ENCODE measurements at regions not wholly inside any gene's neighbourhood (a gene's known extent, or its start where the extent isn't known, plus 50 kb on each side); places are given as distances from the start of the nearest gene placed in this dataset.

DNA sequence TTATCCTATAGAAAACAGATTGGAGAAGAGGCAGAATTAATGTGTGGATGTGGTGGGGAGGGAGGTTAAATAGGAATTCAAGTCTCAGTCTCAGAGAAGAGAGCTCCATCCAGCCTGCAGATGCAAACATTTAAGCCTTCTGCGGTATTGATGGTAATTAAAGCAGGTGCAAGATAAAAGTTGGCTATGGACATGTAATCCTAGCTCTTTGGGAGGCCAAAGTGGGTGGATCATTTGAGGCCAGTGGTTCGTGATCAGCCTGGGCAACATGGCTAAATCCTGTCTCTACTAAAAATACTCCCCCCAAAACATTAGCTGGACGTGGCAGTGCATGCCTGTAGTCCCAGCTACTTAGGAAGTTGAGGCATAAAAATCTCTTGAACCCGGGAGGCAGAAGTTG, 332.7 kb downstream of the PABPC4L start:
- Histone ChIP-seq H2AFZ (ENCODE audit: low read depth) (no peak overlapping the region), H4K20me1 (ENCODE audit: insufficient read depth) (no peaks in the 10 kb centered on the region), H3K4me1 (ENCODE audit: control insufficient read depth in 1 of 2, insufficient read depth in 2 of 2, low read depth in 1 of 2, low read length in 1 of 2) (no peaks in the 10 kb centered on the region), H3K4me2 (no peak overlapping the region), H3K9ac (no peak overlapping the region), H3K27me3 (ENCODE audit: insufficient read depth) (no peaks in the 10 kb centered on the region), H3K27ac (ENCODE audit: low read depth in 2 of 2, low read length in 1 of 2) (no peak overlapping the region), H3F3A (replicated peaks; ENCODE audit: insufficient read depth) (peaks cover 5% of the 10 kb centered on the region), H3K4me3 (ENCODE audit: low read depth in 2 of 2, low read length in 1 of 2) (no peak overlapping the region), H3K36me3 (replicated peaks in 1 of 2; ENCODE audit: control insufficient read depth in 1 of 2, insufficient read depth in 2 of 2, low read length in 1 of 2) (no peaks in the 10 kb centered on the region), H3K9me2 (no peaks in the 10 kb centered on the region), H3K9me3 (no peaks in the 10 kb centered on the region), H3K79me2 (ENCODE audit: insufficient read depth) (no peaks in the 10 kb centered on the region)
- POLR2A ChIA-PET, result no interaction called here
- no peak for DNase-seq
- CTCF ChIA-PET, result no interaction called here
- WGBS (ENCODE audit: low lambda C conversion rate), result 0% methylated on average over 4 of the region's 4 CpGs
- no peak for TF ChIP-seq ELF1 (IDR thresholded peaks at IDR 0.05)
- no peak for TF ChIP-seq FOXM1 (IDR thresholded peaks at IDR 0.05; ENCODE audit: low read depth)
- no peak for TF ChIP-seq NFIC (IDR thresholded peaks at IDR 0.05; ENCODE audit: borderline replicate concordance)
- TF ChIP-seq MEF2A (IDR thresholded peaks at IDR 0.05; ENCODE audit: borderline replicate concordance, low read depth), result no peak
- no peak for TF ChIP-seq FOXJ3 (CRISPR knock-in tag; IDR thresholded peaks at IDR 0.05)
- TF ChIP-seq RXRA (IDR thresholded peaks at IDR 0.05; ENCODE audit: borderline replicate concordance, low read depth), result no peak
- no peak for TF ChIP-seq POLR2AphosphoS5 (IDR thresholded peaks at IDR 0.05; ENCODE audit: low read depth, low read length)
- TF ChIP-seq, protein P1, sequence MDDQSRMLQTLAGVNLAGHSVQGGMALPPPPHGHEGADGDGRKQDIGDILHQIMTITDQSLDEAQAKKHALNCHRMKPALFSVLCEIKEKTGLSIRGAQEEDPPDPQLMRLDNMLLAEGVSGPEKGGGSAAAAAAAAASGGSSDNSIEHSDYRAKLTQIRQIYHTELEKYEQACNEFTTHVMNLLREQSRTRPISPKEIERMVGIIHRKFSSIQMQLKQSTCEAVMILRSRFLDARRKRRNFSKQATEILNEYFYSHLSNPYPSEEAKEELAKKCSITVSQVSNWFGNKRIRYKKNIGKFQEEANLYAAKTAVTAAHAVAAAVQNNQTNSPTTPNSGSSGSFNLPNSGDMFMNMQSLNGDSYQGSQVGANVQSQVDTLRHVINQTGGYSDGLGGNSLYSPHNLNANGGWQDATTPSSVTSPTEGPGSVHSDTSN (IDR thresholded peaks at IDR 0.05), result no peak
- no peak for TF ChIP-seq SIN3A (IDR thresholded peaks at IDR 0.05; ENCODE audit: borderline replicate concordance, low read depth, low read length)
- no peak for TF ChIP-seq NRF1 (IDR thresholded peaks at IDR 0.05; ENCODE audit: low read depth, low read length)
- no peak for TF ChIP-seq RFX5 (IDR thresholded peaks at IDR 0.05; ENCODE audit: low read length)
- TF ChIP-seq FOSL2 (IDR thresholded peaks at IDR 0.05; ENCODE audit: borderline replicate concordance, low read depth), result no peak
- TF ChIP-seq, protein P2, sequence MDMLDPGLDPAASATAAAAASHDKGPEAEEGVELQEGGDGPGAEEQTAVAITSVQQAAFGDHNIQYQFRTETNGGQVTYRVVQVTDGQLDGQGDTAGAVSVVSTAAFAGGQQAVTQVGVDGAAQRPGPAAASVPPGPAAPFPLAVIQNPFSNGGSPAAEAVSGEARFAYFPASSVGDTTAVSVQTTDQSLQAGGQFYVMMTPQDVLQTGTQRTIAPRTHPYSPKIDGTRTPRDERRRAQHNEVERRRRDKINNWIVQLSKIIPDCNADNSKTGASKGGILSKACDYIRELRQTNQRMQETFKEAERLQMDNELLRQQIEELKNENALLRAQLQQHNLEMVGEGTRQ (IDR thresholded peaks at IDR 0.05; ENCODE audit: borderline replicate concordance, low read depth, low read length), result no peak
- TF ChIP-seq RAD21 (IDR thresholded peaks at IDR 0.05; ENCODE audit: low read length), result no peak
- no peak for TF ChIP-seq CHD2 (IDR thresholded peaks at IDR 0.05; ENCODE audit: low read length, partially characterized antibody)
- TF ChIP-seq, protein P3, sequence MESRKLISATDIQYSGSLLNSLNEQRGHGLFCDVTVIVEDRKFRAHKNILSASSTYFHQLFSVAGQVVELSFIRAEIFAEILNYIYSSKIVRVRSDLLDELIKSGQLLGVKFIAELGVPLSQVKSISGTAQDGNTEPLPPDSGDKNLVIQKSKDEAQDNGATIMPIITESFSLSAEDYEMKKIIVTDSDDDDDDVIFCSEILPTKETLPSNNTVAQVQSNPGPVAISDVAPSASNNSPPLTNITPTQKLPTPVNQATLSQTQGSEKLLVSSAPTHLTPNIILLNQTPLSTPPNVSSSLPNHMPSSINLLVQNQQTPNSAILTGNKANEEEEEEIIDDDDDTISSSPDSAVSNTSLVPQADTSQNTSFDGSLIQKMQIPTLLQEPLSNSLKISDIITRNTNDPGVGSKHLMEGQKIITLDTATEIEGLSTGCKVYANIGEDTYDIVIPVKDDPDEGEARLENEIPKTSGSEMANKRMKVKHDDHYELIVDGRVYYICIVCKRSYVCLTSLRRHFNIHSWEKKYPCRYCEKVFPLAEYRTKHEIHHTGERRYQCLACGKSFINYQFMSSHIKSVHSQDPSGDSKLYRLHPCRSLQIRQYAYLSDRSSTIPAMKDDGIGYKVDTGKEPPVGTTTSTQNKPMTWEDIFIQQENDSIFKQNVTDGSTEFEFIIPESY (IDR thresholded peaks at IDR 0.05; ENCODE audit: borderline replicate concordance, low read depth), result no peak
- no peak for TF ChIP-seq TAF1 (IDR thresholded peaks at IDR 0.05; ENCODE audit: borderline replicate concordance, low read depth, low read length)
